H9 (cell line): ENCODE measurements at regions not wholly inside any gene's neighbourhood (a gene's known extent, or its start where the extent isn't known, plus 50 kb on each side); places are given as distances from the start of the nearest gene placed in this dataset.

Source experiments
- DNase-seq: peaks from one replicate; pipeline ENCODE4 v3.0.0-alpha.2; 2017
- H2AFZ ChIP-seq: one replicate; pipeline ENCODE4 v1.6.1; 2013; ENCODE audit warnings: mild to moderate bottlenecking, low read length, control low read depth, moderate library complexity
- H2AK5ac ChIP-seq: 2 replicates; pipeline ENCODE4 v1.6.1; 2013; ENCODE audit warnings: low read length, control low read depth, mixed read lengths; ENCODE audit not compliant: insufficient read length
- H2BK120ac ChIP-seq: one replicate; pipeline ENCODE4 v1.6.1; 2013; ENCODE audit warnings: low read depth, mild to moderate bottlenecking, low read length, control low read depth, inconsistent platforms; ENCODE audit not compliant: poor library complexity, severe bottlenecking
- H2BK12ac ChIP-seq: 2 replicates; pipeline ENCODE4 v1.6.1; 2013; ENCODE audit warnings: low read length, control low read depth, mixed read lengths, low read depth; ENCODE audit not compliant: insufficient read length
- H2BK15ac ChIP-seq: 2 replicates; pipeline ENCODE4 v1.6.1; 2013; ENCODE audit warnings: low read depth, low read length, control low read depth
- H2BK20ac ChIP-seq: one replicate; pipeline ENCODE4 v1.6.1; 2013; ENCODE audit warnings: low read depth, mild to moderate bottlenecking, low read length, control low read depth, inconsistent platforms; ENCODE audit not compliant: poor library complexity, severe bottlenecking
- H2BK5ac ChIP-seq: 2 replicates; pipeline ENCODE4 v1.6.1; 2013; ENCODE audit warnings: low read length, control low read depth, mixed read lengths; ENCODE audit not compliant: insufficient read length
- H3K14ac ChIP-seq: 2 replicates; pipeline ENCODE4 v1.6.1; 2013; ENCODE audit warnings: low read length, control low read depth; ENCODE audit not compliant: insufficient read depth
- H3K18ac ChIP-seq: 2 replicates; pipeline ENCODE4 v1.6.1; 2013; ENCODE audit warnings: low read depth, mild to moderate bottlenecking, mixed read lengths, low read length, control low read depth; ENCODE audit not compliant: insufficient read length
- H3K23ac ChIP-seq: 2 replicates; pipeline ENCODE4 v1.6.1; 2013; ENCODE audit warnings: low read length, control low read depth, mixed read lengths, low read depth; ENCODE audit not compliant: insufficient read length
- H3K23me2 ChIP-seq: 2 replicates; pipeline ENCODE4 v1.6.1; 2013; ENCODE audit warnings: low read depth, mild to moderate bottlenecking, mixed read lengths, low read length, control low read depth; ENCODE audit not compliant: insufficient read length, poor library complexity, severe bottlenecking
- H3K27ac ChIP-seq: 2 replicates; pipeline ENCODE4 v1.5.1; 2013; ENCODE audit warnings: low read length, control low read depth, mixed read lengths, low read depth; ENCODE audit not compliant: insufficient read length
- H3K27me3 ChIP-seq: 2 replicates; pipeline ENCODE4 v1.6.1; 2013; ENCODE audit warnings: low read length, control low read depth, inconsistent platforms; ENCODE audit not compliant: insufficient read depth
- H3K4ac ChIP-seq: 2 replicates; pipeline ENCODE4 v1.6.1; 2013; ENCODE audit warnings: low read depth, mild to moderate bottlenecking, control low read depth, inconsistent platforms, low read length, moderate library complexity
- H3K4me1 ChIP-seq: 2 replicates; pipeline ENCODE4 v1.6.1; 2013; ENCODE audit warnings: low read length, control low read depth, inconsistent platforms; ENCODE audit not compliant: insufficient read depth
- H3K4me2 ChIP-seq: 2 replicates; pipeline ENCODE4 v1.6.1; 2013; ENCODE audit warnings: low read length, control low read depth, mixed read lengths; ENCODE audit not compliant: insufficient read length, insufficient read depth
- H3K56ac ChIP-seq: 2 replicates; pipeline ENCODE4 v1.6.1; 2013; ENCODE audit warnings: low read depth, mild to moderate bottlenecking, mixed read lengths, low read length, control low read depth; ENCODE audit not compliant: insufficient read length
- H3K79me1 ChIP-seq: 2 replicates; pipeline ENCODE4 v1.6.1; 2013; ENCODE audit warnings: low read depth, mild to moderate bottlenecking, moderate library complexity, low read length, control low read depth, inconsistent platforms; ENCODE audit not compliant: insufficient read depth, poor library complexity, severe bottlenecking
- H3K79me2 ChIP-seq: 2 replicates; pipeline ENCODE4 v1.6.1; 2013; ENCODE audit warnings: low read length, control low read depth, inconsistent platforms; ENCODE audit not compliant: insufficient read depth
- H3K9ac ChIP-seq: 2 replicates; pipeline ENCODE4 v1.6.1; 2013; ENCODE audit warnings: low read length, control low read depth, mixed read lengths; ENCODE audit not compliant: insufficient read length; ENCODE audit errors: extremely low read depth
- H3K9me3 ChIP-seq: one replicate; pipeline ENCODE4 v1.6.1; 2013; ENCODE audit warnings: low read depth, low read length, inconsistent platforms; ENCODE audit not compliant: control insufficient read depth
- H3T11ph ChIP-seq: one replicate; pipeline ENCODE4 v1.6.1; 2013; ENCODE audit warnings: mild to moderate bottlenecking, low read length, control low read depth, inconsistent platforms
- H4K20me1 ChIP-seq: one replicate; pipeline ENCODE4 v1.6.1; 2013; ENCODE audit not compliant: control insufficient read depth, insufficient read length, insufficient read depth
- H4K5ac ChIP-seq: 2 replicates; pipeline ENCODE4 v1.6.1; 2013; ENCODE audit warnings: low read depth, mild to moderate bottlenecking, mixed read lengths, low read length, control low read depth; ENCODE audit not compliant: insufficient read length
- H4K8ac ChIP-seq: replicated peaks from 2 replicates; pipeline ENCODE4 v1.6.1; 2013; ENCODE audit warnings: low read length, control low read depth, mixed read lengths, low read depth; ENCODE audit not compliant: insufficient read length
- H4K91ac ChIP-seq: 2 replicates; pipeline ENCODE4 v1.6.1; 2013; ENCODE audit warnings: low read depth, mild to moderate bottlenecking, moderate library complexity, mixed read lengths, low read length, control low read depth; ENCODE audit not compliant: insufficient read length
- H3K27ac Mint-ChIP-seq, 3 experiments: 2 replicates in 2 of 3; 3 replicates in 1 of 3; pipeline ENCODE4 v1.8.0; 2020 to 2021; ENCODE audit warnings: mixed read lengths in 3 of 3, mild to moderate bottlenecking in 1 of 3, moderate library complexity in 1 of 3
- H3K27me3 Mint-ChIP-seq: 2 replicates; pipeline ENCODE4 v1.8.0; 2021; ENCODE audit warnings: low read depth, mild to moderate bottlenecking, moderate library complexity, mixed read lengths
- H3K36me3 Mint-ChIP-seq, 3 experiments: 2 replicates in 2 of 3; 3 replicates in 1 of 3; pipeline ENCODE4 v1.8.0; 2020 to 2021; ENCODE audit warnings: low read depth in 3 of 3, mixed read lengths in 3 of 3; ENCODE audit not compliant: insufficient read depth in 1 of 3
- H3K4me1 Mint-ChIP-seq, 2 experiments: 2 replicates each; pipeline ENCODE4 v1.8.0; 2020; ENCODE audit warnings: mixed read lengths in 2 of 2
- H3K4me3 Mint-ChIP-seq, 2 experiments: 2 replicates in 1 of 2; 3 replicates in 1 of 2; pipeline ENCODE4 v1.8.0; 2020 to 2021; ENCODE audit warnings: mild to moderate bottlenecking in 2 of 2, mixed read lengths in 2 of 2, moderate library complexity in 1 of 2
- H3K9me3 Mint-ChIP-seq, 2 experiments: 2 replicates in 1 of 2; 3 replicates in 1 of 2; pipeline ENCODE4 v1.8.0; 2020; ENCODE audit warnings: mild to moderate bottlenecking in 2 of 2, mixed read lengths in 2 of 2, moderate library complexity in 1 of 2
- WGBS: extraction: QIAGEN DNeasy Blood & Tissue Kit; methylation state at CpG from one replicate; pipeline ENCODE4 v1.1.7; 2013; ENCODE audit warnings: missing lambda C conversion rate, low lambda C conversion rate, mixed read lengths; ENCODE audit not compliant: insufficient read length; ENCODE audit errors: extremely low coverage; 5-methylcytosine and 5-hydroxymethylcytosine counted together
- TF ChIP-seq, protein P1 (sequence below): fragments of 200-600 bp; sonication (generic); conservative IDR thresholded peaks from 3 replicates; pipeline ENCODE4 v1.8.0; 2021; ENCODE audit warnings: antibody characterized with exemption, mild to moderate bottlenecking

DNA sequence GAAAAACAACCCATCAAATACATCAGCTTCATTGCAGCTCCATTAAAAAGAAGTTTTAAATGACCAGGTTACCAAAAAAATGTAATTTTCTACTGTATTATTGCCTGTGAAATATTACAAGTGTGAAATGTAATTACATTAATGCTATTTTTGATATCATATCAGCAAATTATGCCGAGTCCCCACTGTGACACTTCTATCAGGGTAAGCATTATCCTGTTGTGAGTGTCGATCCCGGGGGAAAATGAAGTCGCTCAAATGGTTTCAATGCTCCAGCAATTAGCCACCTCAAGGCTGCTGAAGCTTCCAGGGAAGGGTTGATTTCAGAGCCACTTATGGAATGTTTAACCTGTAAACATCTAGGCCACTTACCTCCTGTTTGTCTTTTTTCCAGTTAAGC, 70.4 kb downstream of the RCN1 start:
- no peak overlapping the region for H2BK12ac ChIP-seq
- no peaks in the 10 kb centered on the region for H4K20me1 ChIP-seq
- H3K4me1 ChIP-seq: no peaks in the 10 kb centered on the region
- no peaks in the 10 kb centered on the region for H3K79me2 ChIP-seq
- no peak overlapping the region for H3K4ac ChIP-seq
- no peaks in the 10 kb centered on the region for H3K9me3 ChIP-seq
- Mint-ChIP-seq H3K27me3 (peaks cover 2% of the 10 kb centered on the region; the same call in 1 of the 2 replicates), H3K4me3 (no peak overlapping the region), H3K9me3 (peaks cover 0 to 1% of the 10 kb centered on the region in 2 experiments; a peak in 1 of 5 replicates), H3K36me3 (0 out of 7 replicates have a peak, but pooled peaks cover 0 to under 1% (median 0%) of the 10 kb centered on the region in 3 experiments), H3K4me1 (peaks cover 4 to 5% of the 10 kb centered on the region in 2 experiments; a peak in 1 of 4 replicates), H3K27ac (no peak overlapping the region)
- no peaks in the 10 kb centered on the region for H3K79me1 ChIP-seq
- H2BK15ac ChIP-seq: no peak overlapping the region
- H2AFZ ChIP-seq: no peak overlapping the region
- H3K56ac ChIP-seq: no peak overlapping the region
- no peak overlapping the region for H3K23ac ChIP-seq
- H2BK120ac ChIP-seq: no peak overlapping the region
- no peak overlapping the region for H3T11ph ChIP-seq
- no peak overlapping the region for H3K27ac ChIP-seq
- H2AK5ac ChIP-seq: no peak overlapping the region
- no peaks in the 10 kb centered on the region for H3K23me2 ChIP-seq
- no peak overlapping the region for H4K8ac ChIP-seq
- H4K91ac ChIP-seq: no peak overlapping the region
- H3K4me2 ChIP-seq: no peak overlapping the region
- H2BK20ac ChIP-seq: no peak overlapping the region
- no peak overlapping the region for H2BK5ac ChIP-seq
- H3K14ac ChIP-seq: no peak overlapping the region
- H3K9ac ChIP-seq: no peak overlapping the region
- no peak overlapping the region for H3K18ac ChIP-seq
- WGBS: no CpG with 5 or more reads among the region's 4 CpGs
- no peaks in the 10 kb centered on the region for H3K27me3 ChIP-seq
- H4K5ac ChIP-seq: no peak overlapping the region
- no peak for DNase-seq
- TF ChIP-seq, protein P1, sequence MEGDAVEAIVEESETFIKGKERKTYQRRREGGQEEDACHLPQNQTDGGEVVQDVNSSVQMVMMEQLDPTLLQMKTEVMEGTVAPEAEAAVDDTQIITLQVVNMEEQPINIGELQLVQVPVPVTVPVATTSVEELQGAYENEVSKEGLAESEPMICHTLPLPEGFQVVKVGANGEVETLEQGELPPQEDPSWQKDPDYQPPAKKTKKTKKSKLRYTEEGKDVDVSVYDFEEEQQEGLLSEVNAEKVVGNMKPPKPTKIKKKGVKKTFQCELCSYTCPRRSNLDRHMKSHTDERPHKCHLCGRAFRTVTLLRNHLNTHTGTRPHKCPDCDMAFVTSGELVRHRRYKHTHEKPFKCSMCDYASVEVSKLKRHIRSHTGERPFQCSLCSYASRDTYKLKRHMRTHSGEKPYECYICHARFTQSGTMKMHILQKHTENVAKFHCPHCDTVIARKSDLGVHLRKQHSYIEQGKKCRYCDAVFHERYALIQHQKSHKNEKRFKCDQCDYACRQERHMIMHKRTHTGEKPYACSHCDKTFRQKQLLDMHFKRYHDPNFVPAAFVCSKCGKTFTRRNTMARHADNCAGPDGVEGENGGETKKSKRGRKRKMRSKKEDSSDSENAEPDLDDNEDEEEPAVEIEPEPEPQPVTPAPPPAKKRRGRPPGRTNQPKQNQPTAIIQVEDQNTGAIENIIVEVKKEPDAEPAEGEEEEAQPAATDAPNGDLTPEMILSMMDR: no peak
